GM12878 (cell line): ENCODE measurements at regions not wholly inside any gene's neighbourhood (a gene's known extent, or its start where the extent isn't known, plus 50 kb on each side); places are given as distances from the start of the nearest gene placed in this dataset.

ENCODE experiments used
- BHLHE40 ChIP-seq, 2 experiments: fragments of 450-650 bp in 1 of 2; IDR thresholded peaks; 2 replicates each; pipeline ENCODE4 v1.6.1; 2011 to 2017; ENCODE audit warnings: low read depth in 2 of 2, borderline replicate concordance in 1 of 2, improper control_type of control experiment in 1 of 2, low read length in 1 of 2, mild to moderate bottlenecking in 1 of 2
- BMI1 ChIP-seq: fragments of 450-650 bp; IDR thresholded peaks from 2 replicates; pipeline ENCODE4 v1.6.1; 2016; ENCODE audit warnings: mild to moderate bottlenecking, moderate library complexity, borderline replicate concordance
- EZH2 ChIP-seq: IDR thresholded peaks from 2 replicates; pipeline ENCODE4 v1.6.1; 2012; ENCODE audit warnings: low read depth, mild to moderate bottlenecking, control low read depth, inconsistent platforms, low read length, borderline replicate concordance; ENCODE audit not compliant: control insufficient read depth
- HDAC2 ChIP-seq: fragments of 200-600 bp; sonication (generic); IDR thresholded peaks from 2 replicates; pipeline ENCODE4 v1.6.1; 2017
- TF ChIP-seq, protein P1 (sequence below), 3 experiments: IDR thresholded peaks in 2 of 3; conservative IDR thresholded peaks in 1 of 3; 2 replicates each; pipeline ENCODE4 v1.5.1; 2011; ENCODE audit warnings: low read depth in 3 of 3, low read length in 3 of 3, mild to moderate bottlenecking in 3 of 3, control low read depth in 2 of 3, moderate library complexity in 2 of 3, inconsistent platforms in 1 of 3, mixed read lengths in 1 of 3; ENCODE audit not compliant: control insufficient read depth in 2 of 3, insufficient read depth in 1 of 3; ENCODE audit errors: extremely low read depth in 1 of 3

GRCh38 chr4:164482092-164482404 lies 271.9 kb upstream of the SMIM31 start:
- TF ChIP-seq EZH2 (no peak), BMI1 (no peak), BHLHE40 (IDR thresholded peaks at IDR 0.05; ENCODE audit: borderline replicate concordance in 1 of 2, low read depth in 2 of 2, low read length in 1 of 2) (no peak), HDAC2 (no peak)
- TF ChIP-seq, protein P1, sequence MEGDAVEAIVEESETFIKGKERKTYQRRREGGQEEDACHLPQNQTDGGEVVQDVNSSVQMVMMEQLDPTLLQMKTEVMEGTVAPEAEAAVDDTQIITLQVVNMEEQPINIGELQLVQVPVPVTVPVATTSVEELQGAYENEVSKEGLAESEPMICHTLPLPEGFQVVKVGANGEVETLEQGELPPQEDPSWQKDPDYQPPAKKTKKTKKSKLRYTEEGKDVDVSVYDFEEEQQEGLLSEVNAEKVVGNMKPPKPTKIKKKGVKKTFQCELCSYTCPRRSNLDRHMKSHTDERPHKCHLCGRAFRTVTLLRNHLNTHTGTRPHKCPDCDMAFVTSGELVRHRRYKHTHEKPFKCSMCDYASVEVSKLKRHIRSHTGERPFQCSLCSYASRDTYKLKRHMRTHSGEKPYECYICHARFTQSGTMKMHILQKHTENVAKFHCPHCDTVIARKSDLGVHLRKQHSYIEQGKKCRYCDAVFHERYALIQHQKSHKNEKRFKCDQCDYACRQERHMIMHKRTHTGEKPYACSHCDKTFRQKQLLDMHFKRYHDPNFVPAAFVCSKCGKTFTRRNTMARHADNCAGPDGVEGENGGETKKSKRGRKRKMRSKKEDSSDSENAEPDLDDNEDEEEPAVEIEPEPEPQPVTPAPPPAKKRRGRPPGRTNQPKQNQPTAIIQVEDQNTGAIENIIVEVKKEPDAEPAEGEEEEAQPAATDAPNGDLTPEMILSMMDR (IDR thresholded peaks at IDR 0.05 in 2 of 3, conservative IDR thresholded peaks at IDR 0.05 in 1 of 3; ENCODE audit: control insufficient read depth in 2 of 3, extremely low read depth in 1 of 3, insufficient read depth in 1 of 3, low read depth in 3 of 3, low read length in 3 of 3), result no peak
